Posterior cingulate gyrus (tissue), 11 donors: ENCODE measurements at regions not wholly inside any gene's neighbourhood (a gene's known extent, or its start where the extent isn't known, plus 50 kb on each side); places are given as distances from the start of the nearest gene placed in this dataset.
"Not testable (repeated sequence)": the region's sequence is repeated elsewhere in the genome, so short reads cannot be mapped to it uniquely, and the experiment has no call there.

ENCODE experiments used
- DNase-seq, 10 donors: peaks; one replicate each; pipeline versions ENCODE4 v3.0.0 to v3.0.0-alpha.2; 2020 to 2021; ENCODE audit warnings: mixed read lengths in 3 of 10
- intact Hi-C: fragments of 100-400 bp; cut with DNase I; formaldehyde crosslinking; loops from one replicate; pipeline ENCODE4 v1.15.1; 2023

- intact Hi-C loops, result no loop called here
- no peak for DNase-seq
These were observed 1358.5 kb downstream of the NCAM2 start for GRCh38 chr21:22356663-22357062.

GRCh38 chr21:22359599-22359998, 1361.4 kb downstream of the NCAM2 start:
- DNase-seq, intact Hi-C loops: not testable (repeated sequence)

- no peak for DNase-seq
- intact Hi-C loops, result no loop called here
These were observed 1365.3 kb downstream of the NCAM2 start for GRCh38 chr21:22363504-22363903.

GRCh38 chr21:22364163-22364562, 1366.0 kb downstream of the NCAM2 start:
- intact Hi-C loops, result no loop called here
- DNase-seq, result no peak

- no peak for DNase-seq
- intact Hi-C loops, result no loop called here
These were observed 1376.2 kb downstream of the NCAM2 start for GRCh38 chr21:22374218-22374969.

DNA sequence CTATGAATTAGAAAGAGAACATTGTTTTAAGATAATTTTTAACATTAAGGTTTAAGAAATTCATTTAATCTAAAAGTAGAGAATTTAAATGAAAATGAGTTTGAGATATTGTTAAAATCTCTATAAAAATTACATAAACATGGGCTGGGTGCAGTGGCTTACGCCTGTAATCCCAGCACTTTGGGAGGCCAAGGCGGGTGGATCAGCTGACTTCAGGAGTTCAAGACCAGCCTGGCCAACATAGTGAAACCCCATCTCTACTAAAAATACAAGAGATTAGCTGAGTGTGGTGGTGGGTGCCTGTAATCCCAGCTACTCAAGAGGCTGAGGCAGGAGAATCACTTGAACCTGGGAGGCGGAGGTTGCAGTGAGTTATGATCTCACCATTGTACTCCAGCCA, 1379.6 kb downstream of the NCAM2 start:
- intact Hi-C loops, DNase-seq: not testable (repeated sequence)

- no peak for DNase-seq
- intact Hi-C loops, result no loop called here
These were observed 1395.1 kb downstream of the NCAM2 start for GRCh38 chr21:22393324-22393723.

DNA sequence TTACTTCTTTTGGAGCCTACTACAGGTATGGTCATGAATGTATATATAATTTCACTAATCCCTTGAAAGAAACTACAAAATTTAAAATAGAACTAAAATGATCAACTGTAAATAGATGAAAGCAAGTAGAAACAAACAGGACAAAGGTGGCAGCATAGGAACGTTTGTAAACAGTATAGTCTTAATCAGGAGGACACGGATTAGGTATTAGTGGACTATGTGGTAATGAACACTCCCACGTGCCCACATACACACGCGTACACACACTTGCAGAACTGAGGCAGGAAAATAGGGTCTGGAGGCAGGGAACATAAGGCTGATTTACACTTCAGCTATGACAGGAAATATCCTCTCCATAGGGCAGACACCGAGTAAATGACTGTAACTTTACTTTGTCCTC, 1397.8 kb downstream of the NCAM2 start:
- DNase-seq, result no peak
- intact Hi-C loops, result no loop called here

- no peak for DNase-seq
- intact Hi-C loops, result no loop called here
These were observed 1401.7 kb downstream of the NCAM2 start for GRCh38 chr21:22399681-22400514.

DNA sequence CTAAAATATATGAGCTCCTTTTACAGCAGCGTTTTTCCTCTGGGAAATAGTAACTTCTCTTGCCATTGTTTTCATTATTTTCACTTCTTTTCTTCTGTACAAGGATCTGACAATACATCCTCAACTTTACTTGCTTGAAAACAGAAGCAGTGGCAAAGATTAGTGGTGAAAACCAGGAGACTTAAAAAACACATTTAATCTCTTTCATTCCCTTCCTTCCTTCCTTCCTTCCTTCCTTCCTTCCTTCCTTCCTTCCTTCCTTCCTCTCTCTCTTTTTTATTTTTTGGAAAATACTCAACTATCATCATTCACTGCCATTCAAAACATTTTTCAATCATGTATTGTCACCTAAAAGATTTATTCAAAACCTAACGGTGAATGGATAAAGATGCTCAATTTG, 1411.4 kb downstream of the NCAM2 start:
- DNase-seq, result no peak
- intact Hi-C loops, result no loop called here

DNA sequence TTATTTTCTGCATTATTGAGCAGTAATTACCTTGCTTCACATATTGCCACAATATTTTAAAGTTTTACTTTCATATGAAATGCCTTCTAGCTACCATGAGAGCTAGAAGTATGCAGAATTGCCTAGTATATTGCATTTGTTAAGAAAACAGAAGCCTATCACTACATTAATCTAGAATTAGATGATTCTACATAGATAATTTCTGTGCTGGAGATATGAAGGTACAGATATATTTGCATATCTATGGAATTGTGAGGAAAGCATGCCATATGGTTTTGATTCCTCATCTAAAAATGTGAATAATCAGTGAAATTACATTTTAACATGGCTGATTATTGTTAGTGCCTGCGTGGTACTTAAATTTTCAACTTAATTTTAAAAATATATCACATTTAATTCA, 1418.3 kb downstream of the NCAM2 start:
- intact Hi-C loops, result no loop called here
- DNase-seq, result no peak

- DNase-seq, result no peak
- intact Hi-C loops, result no loop called here
These were observed 1423.4 kb downstream of the NCAM2 start for GRCh38 chr21:22421416-22422180.

DNA sequence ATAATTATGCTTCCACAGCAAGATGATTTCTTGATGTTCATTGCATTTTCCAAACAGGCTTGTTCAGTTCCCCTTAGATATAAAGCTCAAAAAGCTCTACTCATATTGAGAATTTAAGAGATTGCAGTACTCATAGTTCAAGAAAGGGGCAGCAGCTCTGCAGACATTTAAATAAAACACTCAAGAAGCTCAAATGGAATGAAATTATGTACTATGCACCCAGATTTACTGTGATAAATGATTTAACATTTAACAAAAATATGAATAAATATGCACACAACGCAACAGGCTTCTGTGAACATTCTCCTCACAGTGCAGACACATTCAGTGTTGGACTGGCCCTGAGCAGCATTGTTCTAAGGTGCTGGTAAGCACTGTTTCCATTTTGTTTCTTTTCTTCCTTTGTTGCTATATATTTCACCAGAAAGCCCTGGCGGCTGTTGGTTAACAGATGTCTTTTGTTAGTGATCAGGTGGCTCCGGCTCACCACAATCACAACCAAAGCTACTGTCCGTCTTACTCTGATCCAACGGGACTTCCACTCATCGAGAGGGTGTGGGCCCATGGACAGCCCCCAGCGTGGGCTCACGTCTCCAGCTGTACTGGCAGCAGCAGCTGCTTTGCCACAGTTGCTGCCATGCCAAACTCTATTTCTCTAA, 1440.3 kb downstream of the NCAM2 start:
- intact Hi-C loops, result no loop called here
- DNase-seq, result no peak

DNA sequence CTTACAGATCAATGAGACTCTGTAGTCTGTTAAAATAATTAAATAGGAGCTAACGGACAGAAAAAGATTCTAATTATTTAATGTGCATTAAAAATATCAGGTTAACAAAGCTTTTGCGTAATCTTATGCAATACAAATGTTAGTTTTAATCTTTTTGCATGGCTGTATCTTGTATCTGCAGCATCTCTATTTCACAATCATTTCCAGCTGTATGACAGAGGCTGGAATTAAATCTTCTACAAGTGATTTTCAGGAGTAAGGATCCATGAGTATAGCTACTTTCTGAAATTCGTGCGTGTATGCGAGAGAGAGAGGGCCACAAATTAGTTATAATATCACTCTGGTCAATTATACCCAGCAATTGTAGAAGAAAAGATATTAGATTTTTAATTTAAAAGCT, 1446.8 kb downstream of the NCAM2 start:
- DNase-seq, result no peak
- intact Hi-C loops, result no loop called here

- intact Hi-C loops, result no loop called here
- no peak for DNase-seq
These were observed 1452.3 kb downstream of the NCAM2 start for GRCh38 chr21:22450507-22450906.

DNA sequence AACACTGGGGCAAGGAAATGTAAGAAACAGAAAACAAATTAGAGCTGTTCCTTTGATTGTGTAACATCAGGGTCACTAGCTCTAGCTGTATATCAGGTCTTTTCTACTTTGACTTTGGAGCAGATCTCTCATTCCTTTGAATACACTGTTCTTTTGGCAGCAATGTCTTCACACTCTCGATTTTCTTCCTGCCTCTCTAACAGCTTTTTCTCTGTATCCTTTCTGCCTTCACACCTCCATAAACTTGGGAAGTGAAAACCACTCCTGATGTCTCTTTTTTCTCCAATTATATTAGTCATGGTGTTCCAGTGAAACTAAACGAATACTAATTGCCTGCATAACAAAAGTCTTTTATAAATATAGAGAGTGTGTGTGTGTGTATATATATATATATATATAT, 1458.0 kb downstream of the NCAM2 start:
- DNase-seq, result no peak
- intact Hi-C loops, result no loop called here

- DNase-seq, result no peak
- intact Hi-C loops, result no loop called here
These were observed 1470.7 kb downstream of the NCAM2 start for GRCh38 chr21:22468893-22469292.

GRCh38 chr21:22474403-22474802, 1476.2 kb downstream of the NCAM2 start:
- intact Hi-C loops, result no loop called here
- DNase-seq, result no peak

DNA sequence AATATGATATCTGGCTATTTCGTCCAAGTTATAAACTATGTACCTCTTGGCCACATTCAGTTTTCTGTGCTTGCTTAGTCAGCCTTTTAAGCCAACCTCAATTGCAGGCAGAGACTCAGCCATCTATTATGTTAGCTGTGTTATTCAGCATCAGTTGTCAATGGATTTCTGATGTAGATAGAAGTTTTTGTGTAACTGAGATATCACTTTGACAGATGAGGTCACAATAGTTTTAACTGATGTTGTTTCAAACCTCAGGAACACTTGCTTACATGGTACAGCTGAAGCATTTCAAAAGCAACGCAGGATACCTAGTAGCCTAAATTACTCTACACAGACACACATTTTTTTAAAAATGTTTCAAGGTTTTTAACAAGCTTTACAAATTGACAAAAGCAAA, 1478.0 kb downstream of the NCAM2 start:
- no peak for DNase-seq
- intact Hi-C loops, result no loop called here

- peak in 8 of 10 donors; percentile 22 to 91 (median 52) for DNase-seq
- intact Hi-C loops, result no loop called here
These were observed 1478.8 kb downstream of the NCAM2 start for GRCh38 chr21:22476726-22477646.
